GM18951 (cell line): ENCODE measurements at regions not wholly inside any gene's neighbourhood (a gene's known extent, or its start where the extent isn't known, plus 50 kb on each side); places are given as distances from the start of the nearest gene placed in this dataset.

ENCODE experiments used
- POLR2A ChIP-seq: IDR thresholded peaks from 4 replicates; pipeline ENCODE4 v1.6.1; 2011; ENCODE audit warnings: mild to moderate bottlenecking; ENCODE audit not compliant: insufficient read length, insufficient read depth; ENCODE audit errors: extremely low read depth
- in situ Hi-C: fragments of 300-500 bp; cut with MboI; formaldehyde crosslinking; loops from one replicate; pipeline ENCODE4 v1.12.0; 2022; ENCODE audit warnings: low sequenced_read_pairs, mixed read lengths, inconsistent platforms; ENCODE audit not compliant: unreplicated experiment

DNA sequence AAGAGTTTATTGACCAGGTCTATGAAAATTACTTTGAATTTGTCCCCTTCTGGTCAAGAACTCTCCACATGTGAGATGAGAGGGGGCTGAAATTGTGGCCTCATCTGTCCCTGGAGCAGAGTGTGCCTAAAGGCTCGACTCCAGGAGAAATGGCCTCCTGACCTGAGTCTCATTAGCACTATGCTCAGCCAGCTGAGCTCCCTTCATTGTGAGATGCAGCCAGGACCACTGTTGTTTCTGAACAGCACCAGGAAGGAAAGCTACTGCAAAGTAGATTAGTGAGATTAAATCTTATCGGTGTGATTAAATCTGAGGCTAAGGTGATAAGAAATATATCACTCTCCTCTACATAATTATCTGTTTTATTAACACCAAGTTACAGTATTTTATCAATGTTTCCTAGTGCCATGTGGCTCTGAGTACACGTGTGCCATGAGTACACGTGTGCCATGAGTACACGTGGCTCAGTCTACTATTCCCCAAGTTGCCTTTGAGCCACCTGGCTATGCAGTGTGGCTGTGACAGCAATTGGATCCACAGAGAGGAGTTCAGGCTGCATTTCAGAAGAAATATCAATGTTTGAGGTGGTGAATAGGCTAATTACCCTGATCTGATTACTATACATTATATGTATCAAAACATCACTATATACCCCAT is 126.9 kb downstream of the IPMK start:
- in situ Hi-C loops = no loop called here
- no peak for TF ChIP-seq POLR2A

DNA sequence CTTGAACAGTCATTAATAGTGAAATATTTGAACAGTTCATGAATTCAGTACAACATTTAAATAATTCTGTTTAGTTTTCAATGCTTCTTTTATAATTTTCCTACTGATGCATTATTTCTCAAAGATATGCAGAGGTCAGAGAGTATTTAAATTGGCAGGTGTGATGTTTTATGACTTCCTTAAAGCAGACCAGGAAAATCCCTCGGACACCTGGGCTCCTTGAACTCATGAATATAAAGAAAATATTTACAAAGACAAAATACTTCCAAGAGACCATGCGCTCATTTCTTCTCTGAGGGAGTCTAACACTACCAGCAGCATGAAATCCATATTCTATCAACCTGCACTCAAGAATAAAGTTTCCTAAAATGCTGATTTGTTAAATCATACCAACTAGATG is 127.6 kb downstream of the IPMK start:
- in situ Hi-C loops = no loop called here
- no peak for TF ChIP-seq POLR2A

DNA sequence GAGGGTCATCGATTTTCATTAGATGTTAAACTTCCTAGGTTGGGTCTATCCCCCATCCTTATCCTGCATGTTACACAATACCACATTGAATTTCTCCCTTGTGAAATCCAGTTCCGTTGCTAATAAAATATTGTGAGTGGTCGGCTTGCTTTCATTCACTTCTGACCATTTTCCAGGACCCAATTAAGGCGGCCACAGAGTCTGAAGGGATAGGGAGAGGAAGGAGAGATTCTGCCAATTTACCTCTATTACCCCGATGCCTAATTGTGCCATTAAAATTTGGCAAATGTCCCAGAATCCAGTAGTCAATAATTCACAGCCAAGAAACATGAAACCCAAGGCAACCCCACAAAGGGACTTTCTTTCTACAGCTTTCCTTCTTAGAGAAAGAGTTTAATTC is 129.9 kb downstream of the IPMK start:
- in situ Hi-C loops = no loop called here

DNA sequence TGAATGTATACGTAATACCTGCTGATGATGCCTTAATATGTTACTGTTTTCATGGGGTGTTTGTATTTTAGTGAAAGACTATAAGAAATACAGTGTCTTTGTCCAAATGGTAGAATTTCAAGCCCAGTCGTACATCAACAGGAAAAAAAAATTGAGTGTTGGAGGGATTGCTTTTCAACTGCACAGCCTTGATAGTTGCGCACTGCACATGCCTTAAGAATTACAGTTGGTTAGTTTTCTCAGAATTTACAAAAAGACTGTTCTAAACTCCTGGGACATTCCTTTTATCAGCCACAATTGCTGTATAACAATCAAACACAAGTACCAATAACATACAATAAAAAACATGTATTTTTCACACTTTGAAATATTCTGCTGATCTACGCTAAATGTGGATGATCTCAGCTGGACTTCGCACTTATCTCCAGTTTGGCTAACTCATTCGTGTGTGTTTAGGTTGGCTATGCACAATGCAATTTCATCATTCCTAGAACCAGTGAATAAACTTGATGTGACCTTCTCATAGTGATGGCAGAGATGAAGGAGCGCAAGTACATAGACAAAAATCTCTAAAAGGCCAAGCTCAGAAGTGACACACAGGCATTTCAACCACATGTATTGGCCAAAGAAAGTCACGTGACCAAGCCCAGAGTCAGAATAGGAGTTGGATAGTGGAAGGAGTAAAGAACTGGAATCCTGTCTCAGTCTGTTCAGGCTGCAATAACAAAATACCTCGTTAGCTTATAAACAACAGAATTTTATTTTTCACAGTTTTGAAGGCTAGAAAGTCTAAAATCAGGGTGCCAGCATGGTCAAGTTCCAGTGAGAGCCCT is 152.3 kb downstream of the IPMK start:
- in situ Hi-C loops = no loop called here
- no peak for TF ChIP-seq POLR2A

More for the DNA sequence above, 129.9 kb downstream of the IPMK start:
- no peak for TF ChIP-seq POLR2A

DNA sequence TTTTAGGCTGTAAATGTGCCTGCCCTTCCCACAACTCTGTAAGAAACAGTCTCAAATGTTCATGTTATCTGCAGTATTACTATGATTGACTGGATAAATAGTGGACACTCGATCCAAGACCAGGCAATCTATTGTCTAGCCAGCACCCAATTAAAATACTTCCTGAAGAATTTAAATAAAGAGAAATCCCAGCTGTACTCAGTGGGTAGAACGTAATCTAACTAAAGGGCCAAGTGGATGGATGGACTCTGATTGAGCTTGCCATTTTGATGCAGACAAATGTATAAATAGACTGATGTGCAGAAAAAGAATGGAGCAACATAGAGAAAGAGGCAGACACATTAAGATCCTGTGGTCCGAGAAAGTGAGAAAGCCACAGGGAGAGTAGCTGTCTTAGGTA is 158.0 kb downstream of the IPMK start:
- in situ Hi-C loops = no loop called here
- TF ChIP-seq POLR2A = no peak

DNA sequence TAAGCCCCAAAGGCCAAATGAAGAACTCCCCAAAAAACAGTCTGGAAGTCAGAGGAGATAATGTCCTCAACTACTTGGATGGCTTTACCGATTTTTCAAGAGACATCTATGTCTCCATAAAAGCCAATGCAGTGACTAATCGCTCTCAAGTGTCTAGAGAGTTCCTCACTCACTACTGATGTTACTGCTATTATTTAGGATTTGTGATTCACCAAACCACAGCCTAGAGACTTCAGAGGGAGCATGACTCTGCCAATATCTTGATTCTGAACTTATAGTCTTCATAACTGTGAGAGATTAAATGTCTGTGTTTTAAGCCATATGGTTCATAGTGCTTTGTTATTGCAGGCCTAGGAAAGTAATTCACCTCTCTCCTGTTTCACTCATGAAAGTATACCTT is 160.2 kb downstream of the IPMK start:
- in situ Hi-C loops = no loop called here
- TF ChIP-seq POLR2A = no peak

DNA sequence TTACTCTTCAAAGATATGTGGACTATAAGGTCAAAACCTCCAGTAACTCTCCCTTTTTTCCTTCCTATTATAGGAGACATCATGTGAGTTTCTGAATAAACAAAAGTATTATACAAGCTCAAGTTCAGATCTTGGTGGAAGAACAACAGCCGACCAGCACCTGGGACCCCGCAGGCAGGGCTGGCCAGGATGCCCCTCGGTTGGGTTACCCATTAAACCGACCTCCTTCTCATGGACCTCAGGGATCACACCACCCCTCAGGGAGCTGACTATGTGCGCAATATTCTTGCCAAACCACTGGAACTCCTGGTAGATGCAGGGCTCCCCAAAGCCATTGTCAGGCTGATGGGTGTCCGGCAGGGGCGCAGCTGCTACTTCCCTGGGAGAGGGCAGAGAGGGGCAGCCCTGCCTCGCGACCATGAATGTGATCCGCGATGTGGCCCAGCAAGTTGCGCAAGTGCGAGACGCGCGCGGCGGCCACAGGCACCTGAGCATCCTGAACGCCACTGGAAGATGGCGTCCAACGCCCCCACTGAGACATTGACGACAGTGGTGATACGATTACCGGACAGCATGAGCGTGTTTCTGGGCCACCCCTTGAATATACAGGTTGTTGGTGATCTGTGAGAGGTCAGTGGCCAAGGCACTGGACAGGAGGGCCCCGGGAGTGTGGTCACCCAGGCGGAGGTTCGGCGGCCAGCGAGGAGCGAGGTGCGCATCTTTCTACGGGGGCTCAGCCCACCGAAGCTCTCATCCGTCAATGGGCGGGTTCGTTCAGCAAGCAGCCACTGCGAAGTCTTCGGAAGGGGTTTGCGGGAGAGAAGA is 161.3 kb downstream of the IPMK start:
- in situ Hi-C loops = no loop called here
- no peak for TF ChIP-seq POLR2A

DNA sequence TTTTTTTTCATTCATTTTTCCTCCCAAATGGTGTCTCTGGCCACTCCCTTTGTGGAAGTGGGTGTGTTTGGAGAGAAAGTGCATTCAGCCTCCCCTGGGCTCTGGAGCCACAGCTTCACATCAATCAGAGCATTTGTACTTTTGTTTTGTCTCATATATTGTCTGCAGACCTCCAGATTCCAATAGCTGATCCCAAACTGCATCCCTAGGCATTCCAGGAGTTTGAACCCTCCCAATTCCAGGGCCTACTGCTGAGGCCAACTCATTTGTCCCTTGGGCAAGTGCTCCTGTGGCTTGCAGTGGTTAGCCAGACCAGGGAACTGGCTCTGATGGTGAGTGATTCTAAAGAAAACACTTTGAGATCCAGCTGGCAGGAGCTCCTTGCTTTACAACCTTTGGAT is 163.3 kb downstream of the IPMK start:
- in situ Hi-C loops = no loop called here
- TF ChIP-seq POLR2A = no peak

DNA sequence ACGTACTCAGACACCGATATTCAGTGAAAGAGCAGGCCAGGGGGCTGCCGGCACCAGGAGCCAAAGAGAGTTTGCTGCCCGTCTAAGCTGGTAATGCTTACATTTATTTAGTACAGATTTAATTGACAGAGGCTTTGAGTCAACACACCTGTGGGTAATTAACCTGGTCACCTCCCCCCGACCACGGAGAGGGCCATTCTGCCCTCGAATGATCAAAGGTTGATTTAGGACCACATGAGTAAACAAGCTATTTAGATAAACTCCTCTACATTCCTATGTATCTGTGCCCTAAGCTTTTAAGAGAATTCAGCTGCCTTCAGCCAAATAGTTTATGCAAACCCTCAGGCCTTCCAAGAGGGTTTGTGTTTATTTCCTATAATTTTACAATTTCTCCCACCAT is 164.8 kb downstream of the IPMK start:
- in situ Hi-C loops = no loop called here
- no peak for TF ChIP-seq POLR2A

DNA sequence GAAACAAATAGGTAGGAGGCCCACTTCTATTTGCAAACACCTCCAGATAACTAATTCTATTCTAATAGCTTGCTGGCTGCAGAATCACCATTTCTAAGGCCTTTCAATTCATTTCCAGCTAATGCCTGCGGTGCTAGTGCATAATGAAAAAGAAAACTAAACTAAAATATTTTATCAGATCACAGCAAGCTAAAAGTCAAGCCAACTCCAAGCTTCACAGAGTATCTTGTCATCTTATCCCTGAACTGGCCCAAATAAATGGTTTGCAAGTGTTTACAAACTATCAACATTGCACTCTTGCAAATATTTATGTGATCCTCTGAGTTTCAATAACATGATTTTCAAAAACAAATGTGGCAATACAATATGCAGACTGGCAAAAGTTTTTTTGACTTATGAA is 166.0 kb downstream of the IPMK start:
- TF ChIP-seq POLR2A = no peak
- in situ Hi-C loops = no loop called here

DNA sequence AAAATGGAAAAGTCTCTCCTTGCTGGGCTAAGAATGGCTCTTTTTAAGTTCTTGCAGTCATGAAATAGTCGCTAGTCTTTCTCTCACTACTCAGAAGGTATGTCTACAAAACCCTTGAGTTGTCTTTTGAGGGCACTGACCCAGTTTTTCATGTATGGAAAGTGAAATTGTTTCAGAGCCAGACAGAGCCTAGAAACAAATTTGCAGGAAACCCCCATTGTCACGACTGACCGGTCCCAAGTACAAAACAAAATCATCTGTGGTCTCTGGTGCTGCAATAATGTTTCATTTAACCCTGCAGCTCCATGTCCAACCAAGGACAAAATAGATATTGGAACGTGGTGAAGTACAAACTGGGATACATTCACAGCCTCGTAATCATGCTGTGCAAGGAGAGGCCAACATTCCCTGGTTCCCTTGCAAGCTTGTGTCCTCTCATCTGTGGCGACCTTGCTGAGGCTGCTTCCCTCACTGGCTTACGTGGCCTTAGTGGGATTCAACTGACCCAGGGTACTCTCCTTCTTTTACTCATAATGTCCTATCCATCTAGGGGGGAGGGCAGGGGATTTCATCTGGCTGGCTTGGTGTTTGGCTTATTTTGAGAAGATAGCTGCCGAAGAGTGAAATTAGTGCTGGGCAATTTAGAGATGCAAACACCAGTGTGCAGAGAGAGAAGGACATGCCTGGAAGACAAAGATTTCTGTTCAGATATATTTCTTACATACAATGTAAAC is 172.5 kb downstream of the IPMK start:
- in situ Hi-C loops = no loop called here
- no peak for TF ChIP-seq POLR2A

DNA sequence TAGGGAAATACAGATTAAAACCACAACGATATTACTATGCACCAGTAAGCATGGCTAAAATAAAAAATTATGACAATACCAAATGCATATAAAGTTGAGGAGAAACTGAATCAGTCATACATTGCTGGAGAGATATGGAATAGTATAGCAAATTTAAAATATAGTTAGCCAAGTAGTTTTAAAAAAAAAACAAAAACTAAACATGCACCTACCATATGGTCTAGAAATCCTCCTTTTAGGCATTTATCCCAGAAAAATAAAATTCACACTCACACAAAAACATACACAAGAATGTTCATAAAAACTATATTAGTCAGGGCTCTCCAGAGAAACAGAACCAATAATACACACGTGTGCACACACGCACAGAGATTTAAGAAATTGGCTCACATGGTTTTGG is 175.8 kb downstream of the IPMK start:
- in situ Hi-C loops = no loop called here
- TF ChIP-seq POLR2A = no peak

DNA sequence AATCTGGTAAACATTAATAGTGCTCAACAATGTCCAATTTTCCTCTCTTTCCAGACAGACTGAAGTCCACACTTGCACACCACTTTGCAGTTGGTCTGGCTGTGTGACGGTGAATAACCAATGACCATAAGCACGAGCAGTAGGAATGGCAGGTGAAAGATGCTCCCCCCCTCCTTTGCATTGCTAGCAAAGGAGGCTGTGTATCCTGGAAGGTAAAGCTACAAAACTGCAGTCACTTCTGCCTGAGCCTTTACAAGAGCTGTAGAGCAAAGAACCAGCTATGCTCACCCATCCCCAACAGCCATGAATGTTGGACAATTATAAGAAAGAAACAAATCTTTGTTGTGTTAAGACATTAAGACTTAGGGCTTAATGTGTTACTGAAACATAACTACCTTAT is 178.0 kb downstream of the IPMK start:
- in situ Hi-C loops = no loop called here
- TF ChIP-seq POLR2A = no peak
